SU-DHL-6 (cell line): ENCODE measurements at regions not wholly inside any gene's neighbourhood (a gene's known extent, or its start where the extent isn't known, plus 50 kb on each side); places are given as distances from the start of the nearest gene placed in this dataset.

Source experiments
- CTCF ChIP-seq: fragments of 200-600 bp; sonication (generic); IDR thresholded peaks from one replicate; pipeline ENCODE4 v1.5.1; 2017; ENCODE audit warnings: antibody characterized with exemption, mild to moderate bottlenecking, low read length, moderate library complexity; ENCODE audit not compliant: insufficient read depth, poor library complexity, severe bottlenecking
- EZH2phosphoT487 ChIP-seq: fragments of 200-600 bp; sonication (generic), shearing (Covaris generic); conservative IDR thresholded peaks from 2 replicates; pipeline ENCODE4 v1.6.1; 2018; ENCODE audit warnings: mild to moderate bottlenecking, antibody characterized with exemption, low read length, moderate library complexity, mixed read lengths

GRCh38 chr11:127233998-127234397 lies 233.4 kb upstream of the KIRREL3 start:
- TF ChIP-seq CTCF: no peak
- no peak for TF ChIP-seq EZH2phosphoT487
